C4-2B (cell line): ENCODE measurements at regions not wholly inside any gene's neighbourhood (a gene's known extent, or its start where the extent isn't known, plus 50 kb on each side); places are given as distances from the start of the nearest gene placed in this dataset.

ENCODE experiments used
- ZFX ChIP-seq: fragments of 450-650 bp; IDR thresholded peaks from 2 replicates; pipeline ENCODE4 v1.6.1; 2017
- TF ChIP-seq, protein P1 (sequence below): fragments of 450-650 bp; conservative IDR thresholded peaks from 2 replicates; pipeline ENCODE4 v1.5.1; 2017; ENCODE audit warnings: mild to moderate bottlenecking

DNA sequence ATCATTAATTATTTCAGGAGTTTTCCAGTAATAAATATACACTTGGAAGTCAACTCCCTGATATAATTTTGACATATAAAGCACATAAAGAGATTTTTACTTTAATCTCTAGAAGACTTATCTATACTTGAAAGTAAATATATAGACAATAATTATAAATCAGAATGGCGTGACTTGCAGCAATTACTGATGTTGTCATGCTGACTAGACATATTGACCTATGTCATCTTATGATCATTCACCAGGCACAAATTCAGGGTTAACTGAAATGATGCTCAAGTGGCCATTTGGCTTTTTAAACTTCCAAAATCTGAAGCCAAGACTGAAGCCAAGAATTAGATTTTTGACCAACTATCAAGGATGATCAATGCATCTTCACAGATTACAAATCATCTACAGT, 192.2 kb downstream of the MCHR2 start:
- TF ChIP-seq, protein P1, sequence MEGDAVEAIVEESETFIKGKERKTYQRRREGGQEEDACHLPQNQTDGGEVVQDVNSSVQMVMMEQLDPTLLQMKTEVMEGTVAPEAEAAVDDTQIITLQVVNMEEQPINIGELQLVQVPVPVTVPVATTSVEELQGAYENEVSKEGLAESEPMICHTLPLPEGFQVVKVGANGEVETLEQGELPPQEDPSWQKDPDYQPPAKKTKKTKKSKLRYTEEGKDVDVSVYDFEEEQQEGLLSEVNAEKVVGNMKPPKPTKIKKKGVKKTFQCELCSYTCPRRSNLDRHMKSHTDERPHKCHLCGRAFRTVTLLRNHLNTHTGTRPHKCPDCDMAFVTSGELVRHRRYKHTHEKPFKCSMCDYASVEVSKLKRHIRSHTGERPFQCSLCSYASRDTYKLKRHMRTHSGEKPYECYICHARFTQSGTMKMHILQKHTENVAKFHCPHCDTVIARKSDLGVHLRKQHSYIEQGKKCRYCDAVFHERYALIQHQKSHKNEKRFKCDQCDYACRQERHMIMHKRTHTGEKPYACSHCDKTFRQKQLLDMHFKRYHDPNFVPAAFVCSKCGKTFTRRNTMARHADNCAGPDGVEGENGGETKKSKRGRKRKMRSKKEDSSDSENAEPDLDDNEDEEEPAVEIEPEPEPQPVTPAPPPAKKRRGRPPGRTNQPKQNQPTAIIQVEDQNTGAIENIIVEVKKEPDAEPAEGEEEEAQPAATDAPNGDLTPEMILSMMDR, result no peak
- TF ChIP-seq ZFX, result no peak
